ENCODE measurements at regions not wholly inside any gene's neighbourhood (a gene's known extent, or its start where the extent isn't known, plus 50 kb on each side); places are given as distances from the start of the nearest gene placed in this dataset.

DNA sequence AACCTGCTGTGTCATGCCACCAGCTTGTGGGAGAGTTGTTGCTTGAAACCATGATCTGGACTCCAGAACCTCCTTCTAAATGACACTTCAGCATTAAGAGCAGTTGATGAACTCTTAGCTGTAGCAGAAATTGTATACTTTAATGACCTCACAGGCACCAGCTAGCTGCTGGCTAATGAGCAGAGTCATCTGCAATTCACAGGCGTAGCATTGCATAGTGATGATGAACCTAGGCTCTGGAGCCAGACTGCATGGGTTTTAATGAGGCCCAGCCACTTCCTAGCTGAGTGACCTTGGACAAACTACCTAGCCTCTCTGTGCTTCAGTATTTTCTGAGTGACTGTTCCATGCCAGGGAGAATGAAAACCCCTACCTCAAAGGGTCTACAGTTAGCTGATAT is 407.1 kb downstream of the LMO4 start:
- no peak overlapping the region for H3K27ac Mint-ChIP-seq (ENCODE audit: unreplicated experiment)
- Histone ChIP-seq H3K27ac (ENCODE audit: low read depth, low read length) (no peak overlapping the region), H3K36me3 (ENCODE audit: insufficient read depth, low read length) (no peaks in the 10 kb centered on the region), H2AFZ (ENCODE audit: low read depth, low read length) (no peak overlapping the region), H4K20me1 (ENCODE audit: insufficient read depth, low read length) (no peaks in the 10 kb centered on the region), H3K9ac (ENCODE audit: low read length) (no peak overlapping the region), H3K4me1 (ENCODE audit: insufficient read depth, low read length) (no peaks in the 10 kb centered on the region), H3K4me2 (ENCODE audit: low read length) (no peak overlapping the region), H3K4me3 (ENCODE audit: insufficient read depth, low read depth, low read length) (no peak overlapping the region), H3K9me3 (ENCODE audit: insufficient read depth, low read depth, low read length) (no peaks in the 10 kb centered on the region), H3K27me3 (ENCODE audit: insufficient read depth, low read length) (no peaks in the 10 kb centered on the region), H3K79me2 (ENCODE audit: insufficient read depth, low read length) (no peaks in the 10 kb centered on the region)
- DNase-seq (ENCODE audit: low read depth) = no peak
- peaks cover 5% of the 10 kb centered on the region for H3K4me1 Mint-ChIP-seq (ENCODE audit: low read depth, unreplicated experiment)
- no peak overlapping the region for H3K4me3 Mint-ChIP-seq (ENCODE audit: unreplicated experiment)
- H3K27me3 Mint-ChIP-seq (ENCODE audit: low read depth, unreplicated experiment) = no peaks in the 10 kb centered on the region
- TF ChIP-seq, protein P1, sequence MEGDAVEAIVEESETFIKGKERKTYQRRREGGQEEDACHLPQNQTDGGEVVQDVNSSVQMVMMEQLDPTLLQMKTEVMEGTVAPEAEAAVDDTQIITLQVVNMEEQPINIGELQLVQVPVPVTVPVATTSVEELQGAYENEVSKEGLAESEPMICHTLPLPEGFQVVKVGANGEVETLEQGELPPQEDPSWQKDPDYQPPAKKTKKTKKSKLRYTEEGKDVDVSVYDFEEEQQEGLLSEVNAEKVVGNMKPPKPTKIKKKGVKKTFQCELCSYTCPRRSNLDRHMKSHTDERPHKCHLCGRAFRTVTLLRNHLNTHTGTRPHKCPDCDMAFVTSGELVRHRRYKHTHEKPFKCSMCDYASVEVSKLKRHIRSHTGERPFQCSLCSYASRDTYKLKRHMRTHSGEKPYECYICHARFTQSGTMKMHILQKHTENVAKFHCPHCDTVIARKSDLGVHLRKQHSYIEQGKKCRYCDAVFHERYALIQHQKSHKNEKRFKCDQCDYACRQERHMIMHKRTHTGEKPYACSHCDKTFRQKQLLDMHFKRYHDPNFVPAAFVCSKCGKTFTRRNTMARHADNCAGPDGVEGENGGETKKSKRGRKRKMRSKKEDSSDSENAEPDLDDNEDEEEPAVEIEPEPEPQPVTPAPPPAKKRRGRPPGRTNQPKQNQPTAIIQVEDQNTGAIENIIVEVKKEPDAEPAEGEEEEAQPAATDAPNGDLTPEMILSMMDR (IDR thresholded peaks at IDR 0.05; ENCODE audit: insufficient read depth, low read depth, low read length) = no peak
- no peak for TF ChIP-seq EZH2 (IDR thresholded peaks at IDR 0.05; ENCODE audit: insufficient read depth, low read length)
- no peaks in the 10 kb centered on the region for H3K9me3 Mint-ChIP-seq (ENCODE audit: unreplicated experiment)
- FAIRE-seq = no peak
- no peaks in the 10 kb centered on the region for H3K36me3 Mint-ChIP-seq (ENCODE audit: low read depth, unreplicated experiment)

DNA sequence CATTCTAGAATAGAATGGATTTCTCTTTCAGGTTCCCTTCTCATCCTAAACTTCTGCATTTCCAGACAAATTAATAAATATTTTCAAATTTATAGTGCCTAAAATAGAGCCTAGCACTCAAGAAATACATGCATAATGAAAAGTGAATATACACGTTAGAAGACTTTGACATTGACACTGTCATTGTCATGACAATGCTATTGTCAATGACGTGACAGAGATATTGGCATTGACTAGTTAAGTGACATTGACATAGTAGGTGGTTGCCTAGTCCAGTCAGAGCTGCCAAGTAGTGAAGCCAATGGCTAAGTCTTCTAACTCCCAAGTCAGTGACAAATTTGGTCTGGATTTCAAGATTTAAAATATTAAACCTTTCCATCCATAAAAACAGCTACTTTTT is 410.5 kb downstream of the LMO4 start:
- Histone ChIP-seq H3K9ac (ENCODE audit: low read length) (no peak overlapping the region), H3K4me3 (ENCODE audit: insufficient read depth, low read depth, low read length) (no peak overlapping the region), H3K9me3 (ENCODE audit: insufficient read depth, low read depth, low read length) (no peaks in the 10 kb centered on the region), H3K36me3 (ENCODE audit: insufficient read depth, low read length) (no peaks in the 10 kb centered on the region), H3K27me3 (ENCODE audit: insufficient read depth, low read length) (no peaks in the 10 kb centered on the region), H4K20me1 (ENCODE audit: insufficient read depth, low read length) (no peaks in the 10 kb centered on the region), H3K79me2 (ENCODE audit: insufficient read depth, low read length) (no peaks in the 10 kb centered on the region), H3K27ac (ENCODE audit: low read depth, low read length) (no peak overlapping the region), H2AFZ (ENCODE audit: low read depth, low read length) (no peak overlapping the region), H3K4me2 (ENCODE audit: low read length) (no peak overlapping the region), H3K4me1 (ENCODE audit: insufficient read depth, low read length) (no peaks in the 10 kb centered on the region)
- FAIRE-seq (no peak), DNase-seq (ENCODE audit: low read depth) (no peak)
- no peak for TF ChIP-seq EZH2 (IDR thresholded peaks at IDR 0.05; ENCODE audit: insufficient read depth, low read length)
- TF ChIP-seq, protein P1 (IDR thresholded peaks at IDR 0.05; ENCODE audit: insufficient read depth, low read depth, low read length) = no peak
- H3K27me3 Mint-ChIP-seq (ENCODE audit: low read depth, unreplicated experiment) = no peaks in the 10 kb centered on the region
- H3K9me3 Mint-ChIP-seq (ENCODE audit: unreplicated experiment) = no peaks in the 10 kb centered on the region
- no peak overlapping the region for H3K4me3 Mint-ChIP-seq (ENCODE audit: unreplicated experiment)
- no peaks in the 10 kb centered on the region for H3K36me3 Mint-ChIP-seq (ENCODE audit: low read depth, unreplicated experiment)
- no peak overlapping the region for H3K27ac Mint-ChIP-seq (ENCODE audit: unreplicated experiment)
- no peaks in the 10 kb centered on the region for H3K4me1 Mint-ChIP-seq (ENCODE audit: low read depth, unreplicated experiment)

DNA sequence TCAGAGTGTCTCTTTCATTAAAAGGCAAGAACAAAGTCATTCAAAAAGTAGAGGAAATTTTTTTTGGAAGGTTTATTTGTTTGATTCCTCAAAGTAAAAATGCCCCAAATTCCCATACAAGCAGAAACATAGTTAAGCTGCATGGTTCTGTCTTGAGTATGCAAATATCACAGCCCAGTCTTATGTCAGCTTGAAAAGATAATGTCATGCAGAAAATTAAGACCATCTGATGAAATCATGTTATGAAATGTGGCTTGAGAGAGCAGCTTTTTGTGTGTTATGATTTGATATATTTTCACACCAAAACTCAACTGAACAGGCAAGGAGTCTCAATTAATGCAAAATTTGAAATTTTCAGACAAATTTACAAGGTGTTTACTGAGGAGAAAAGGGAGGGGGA is 411.0 kb downstream of the LMO4 start:
- no peak overlapping the region for H3K4me2 ChIP-seq (ENCODE audit: low read length)
- H3K36me3 ChIP-seq (ENCODE audit: insufficient read depth, low read length) = no peaks in the 10 kb centered on the region
- no peak overlapping the region for H2AFZ ChIP-seq (ENCODE audit: low read depth, low read length)
- Mint-ChIP-seq H3K27me3 (ENCODE audit: low read depth, unreplicated experiment) (no peaks in the 10 kb centered on the region), H3K36me3 (ENCODE audit: low read depth, unreplicated experiment) (no peaks in the 10 kb centered on the region), H3K4me3 (ENCODE audit: unreplicated experiment) (no peak overlapping the region), H3K4me1 (ENCODE audit: low read depth, unreplicated experiment) (no peaks in the 10 kb centered on the region), H3K27ac (ENCODE audit: unreplicated experiment) (no peak overlapping the region), H3K9me3 (ENCODE audit: unreplicated experiment) (no peaks in the 10 kb centered on the region)
- H3K4me3 ChIP-seq (ENCODE audit: insufficient read depth, low read depth, low read length) = no peak overlapping the region
- H3K79me2 ChIP-seq (ENCODE audit: insufficient read depth, low read length) = no peaks in the 10 kb centered on the region
- no peak for TF ChIP-seq EZH2 (IDR thresholded peaks at IDR 0.05; ENCODE audit: insufficient read depth, low read length)
- TF ChIP-seq, protein P1 (IDR thresholded peaks at IDR 0.05; ENCODE audit: insufficient read depth, low read depth, low read length) = no peak
- FAIRE-seq = no peak
- H3K9me3 ChIP-seq (ENCODE audit: insufficient read depth, low read depth, low read length) = no peaks in the 10 kb centered on the region
- H3K27me3 ChIP-seq (ENCODE audit: insufficient read depth, low read length) = no peaks in the 10 kb centered on the region
- H4K20me1 ChIP-seq (ENCODE audit: insufficient read depth, low read length) = no peaks in the 10 kb centered on the region
- no peak for DNase-seq (ENCODE audit: low read depth)
- no peak overlapping the region for H3K9ac ChIP-seq (ENCODE audit: low read length)
- no peaks in the 10 kb centered on the region for H3K4me1 ChIP-seq (ENCODE audit: insufficient read depth, low read length)
- no peak overlapping the region for H3K27ac ChIP-seq (ENCODE audit: low read depth, low read length)
